ENCODE measurements at regions not wholly inside any gene's neighbourhood (a gene's known extent, or its start where the extent isn't known, plus 50 kb on each side); places are given as distances from the start of the nearest gene placed in this dataset.
A peak's percentile ranks its signal among the peaks of the same experiment; 100 is the strongest.

GRCh38 chr16:85383836-85384832, 229.0 kb upstream of the GSE1 start:
- TF ChIP-seq CTCF (IDR thresholded peaks at IDR 0.05): no peak
- Mint-ChIP-seq H3K4me1 (peaks cover 87% of the 10 kb centered on the region), H3K36me3 (ENCODE audit: low read depth) (no peaks in the 10 kb centered on the region), H3K4me3 (peak overlapping the region; percentile 55), H3K27ac (no peak overlapping the region), H3K9me3 (no peaks in the 10 kb centered on the region), H3K27me3 (ENCODE audit: low read depth, poor library complexity) (peaks cover 11% of the 10 kb centered on the region)
- DNase-seq: no peak

- Mint-ChIP-seq H3K36me3 (ENCODE audit: low read depth) (no peaks in the 10 kb centered on the region), H3K27ac (no peak overlapping the region), H3K9me3 (no peaks in the 10 kb centered on the region), H3K27me3 (ENCODE audit: low read depth, poor library complexity) (peaks cover 9% of the 10 kb centered on the region), H3K4me1 (peaks cover 86% of the 10 kb centered on the region), H3K4me3 (peak overlapping the region; percentile 5)
- peak; percentile 27 for DNase-seq
- TF ChIP-seq CTCF (IDR thresholded peaks at IDR 0.05): no peak
Observed at GRCh38 chr16:85384833-85385462, 228.2 kb upstream of the GSE1 start.

- Mint-ChIP-seq H3K4me1 (peaks cover 89% of the 10 kb centered on the region), H3K36me3 (ENCODE audit: low read depth) (no peaks in the 10 kb centered on the region), H3K4me3 (no peak overlapping the region), H3K27ac (no peak overlapping the region), H3K9me3 (no peaks in the 10 kb centered on the region), H3K27me3 (ENCODE audit: low read depth, poor library complexity) (peaks cover 9% of the 10 kb centered on the region)
- peak; percentile 79 for DNase-seq
- no peak for TF ChIP-seq CTCF (IDR thresholded peaks at IDR 0.05)
Observed at GRCh38 chr16:85385463-85386331, 227.4 kb upstream of the GSE1 start.

GRCh38 chr16:85386467-85387170, 226.5 kb upstream of the GSE1 start:
- Mint-ChIP-seq H3K27me3 (ENCODE audit: low read depth, poor library complexity) (peaks cover 14% of the 10 kb centered on the region), H3K27ac (no peak overlapping the region), H3K4me1 (peaks cover 88% of the 10 kb centered on the region), H3K4me3 (no peak overlapping the region), H3K36me3 (ENCODE audit: low read depth) (no peaks in the 10 kb centered on the region), H3K9me3 (no peaks in the 10 kb centered on the region)
- TF ChIP-seq CTCF (IDR thresholded peaks at IDR 0.05): no peak
- peak; percentile 8 for DNase-seq

GRCh38 chr16:85387171-85387507, 226.0 kb upstream of the GSE1 start:
- Mint-ChIP-seq H3K9me3 (no peaks in the 10 kb centered on the region), H3K36me3 (ENCODE audit: low read depth) (no peaks in the 10 kb centered on the region), H3K4me3 (no peak overlapping the region), H3K4me1 (peaks cover 86% of the 10 kb centered on the region), H3K27me3 (ENCODE audit: low read depth, poor library complexity) (peaks cover 15% of the 10 kb centered on the region), H3K27ac (no peak overlapping the region)
- TF ChIP-seq CTCF (IDR thresholded peaks at IDR 0.05): no peak
- peak; percentile 1 for DNase-seq

Data from nephron progenitor cell (in vitro differentiated cells).